ENCODE measurements at regions not wholly inside any gene's neighbourhood (a gene's known extent, or its start where the extent isn't known, plus 50 kb on each side); places are given as distances from the start of the nearest gene placed in this dataset.
"Not testable (repeated sequence)": the region's sequence is repeated elsewhere in the genome, so short reads cannot be mapped to it uniquely, and the experiment has no call there.

DNA sequence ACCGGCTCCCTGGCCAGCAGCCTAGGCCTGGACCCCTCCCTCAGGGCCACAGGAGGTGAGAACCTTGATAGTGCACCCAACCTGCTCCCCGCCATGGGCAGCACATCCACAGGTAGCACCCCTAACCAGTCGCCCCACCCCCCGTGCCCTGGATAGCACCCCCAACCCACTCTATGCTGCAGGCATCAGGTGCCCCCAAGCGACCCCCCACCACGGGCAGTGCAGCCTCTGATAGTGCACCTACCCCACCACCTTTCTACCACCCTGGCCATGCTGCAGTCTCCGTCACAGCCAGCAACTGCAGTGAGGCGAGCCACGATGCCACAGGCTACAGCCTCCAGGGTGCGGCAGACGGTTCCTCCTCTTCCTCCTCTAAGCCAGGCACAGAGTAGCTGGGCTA, 55.6 kb downstream of the SOWAHC start:
- no peak for DNase-seq (ENCODE audit: low spot score)

DNA sequence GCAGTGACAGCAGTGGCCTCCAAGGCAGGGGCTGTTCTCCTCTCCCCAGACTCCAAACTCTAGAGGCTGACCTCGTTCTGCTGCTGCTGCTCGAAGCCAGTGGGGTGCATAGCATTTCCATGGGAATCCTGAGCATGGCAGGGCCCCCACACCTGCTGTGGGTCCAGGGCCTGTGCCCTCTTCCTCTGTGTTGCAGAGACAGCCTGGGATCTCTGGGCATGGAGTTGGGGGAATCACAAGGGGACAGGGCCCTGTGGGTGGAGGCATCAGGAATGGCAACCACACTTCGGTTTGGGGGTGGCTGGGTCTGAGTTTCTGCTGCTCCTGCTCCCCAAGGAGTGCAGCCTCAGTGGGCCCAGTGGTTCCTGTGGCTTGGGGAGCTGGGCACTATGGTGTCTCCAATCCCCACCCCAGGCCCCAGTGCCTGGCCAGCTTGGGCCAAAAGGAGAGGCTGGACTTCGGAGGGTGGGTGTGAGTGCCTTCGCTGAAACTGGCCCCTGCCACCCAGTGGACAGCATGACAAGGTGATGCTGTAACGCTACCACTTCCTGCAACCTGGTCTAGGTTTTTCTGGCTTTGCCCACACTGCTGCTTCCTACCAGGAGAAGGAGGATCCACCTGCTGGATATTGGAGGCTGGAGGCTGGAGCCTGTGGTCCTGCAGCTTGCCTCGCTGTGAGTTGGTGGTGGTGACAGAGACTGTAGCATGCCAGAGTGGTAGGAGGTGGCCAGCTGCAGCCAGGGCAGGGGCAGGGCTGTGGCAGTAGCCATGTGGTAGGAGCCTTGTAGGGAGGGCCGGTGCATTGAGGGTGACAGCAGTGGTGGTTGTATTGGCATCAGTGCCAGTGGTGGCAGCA, 56.6 kb downstream of the SOWAHC start:
- no peak for DNase-seq (ENCODE audit: low spot score)

DNA sequence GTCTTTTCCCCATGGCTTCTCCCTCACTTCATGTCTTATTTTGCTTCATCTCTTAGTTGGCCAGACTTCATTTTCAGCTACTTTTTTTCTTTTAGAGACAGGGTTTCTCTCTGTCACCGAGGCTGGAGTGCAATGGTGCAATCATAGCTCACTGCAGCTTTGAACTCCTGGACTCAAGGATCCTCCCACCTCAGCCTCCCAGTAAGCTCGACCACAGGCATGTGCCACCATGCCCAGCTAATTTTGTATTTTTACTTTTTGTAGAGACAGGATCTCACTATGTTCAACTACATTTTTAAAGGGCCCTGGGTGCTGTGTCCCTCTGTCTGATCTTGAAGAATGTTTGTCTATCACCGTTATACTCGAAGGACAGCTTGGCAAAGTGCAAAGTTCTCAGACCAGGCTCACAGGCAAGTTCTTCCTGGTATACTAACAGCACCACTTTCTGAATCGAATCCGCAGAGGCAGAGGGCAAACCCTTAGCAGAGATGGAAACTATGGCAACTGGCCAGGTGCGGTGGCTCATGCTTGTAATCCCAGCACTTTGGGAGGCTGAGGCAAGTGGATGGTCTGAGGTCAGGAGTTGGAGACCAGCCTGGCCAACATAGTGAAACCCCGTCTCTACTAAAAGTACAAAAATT, 60.9 kb downstream of the SOWAHC start:
- DNase-seq (ENCODE audit: low spot score), result peak; percentile 69

DNA sequence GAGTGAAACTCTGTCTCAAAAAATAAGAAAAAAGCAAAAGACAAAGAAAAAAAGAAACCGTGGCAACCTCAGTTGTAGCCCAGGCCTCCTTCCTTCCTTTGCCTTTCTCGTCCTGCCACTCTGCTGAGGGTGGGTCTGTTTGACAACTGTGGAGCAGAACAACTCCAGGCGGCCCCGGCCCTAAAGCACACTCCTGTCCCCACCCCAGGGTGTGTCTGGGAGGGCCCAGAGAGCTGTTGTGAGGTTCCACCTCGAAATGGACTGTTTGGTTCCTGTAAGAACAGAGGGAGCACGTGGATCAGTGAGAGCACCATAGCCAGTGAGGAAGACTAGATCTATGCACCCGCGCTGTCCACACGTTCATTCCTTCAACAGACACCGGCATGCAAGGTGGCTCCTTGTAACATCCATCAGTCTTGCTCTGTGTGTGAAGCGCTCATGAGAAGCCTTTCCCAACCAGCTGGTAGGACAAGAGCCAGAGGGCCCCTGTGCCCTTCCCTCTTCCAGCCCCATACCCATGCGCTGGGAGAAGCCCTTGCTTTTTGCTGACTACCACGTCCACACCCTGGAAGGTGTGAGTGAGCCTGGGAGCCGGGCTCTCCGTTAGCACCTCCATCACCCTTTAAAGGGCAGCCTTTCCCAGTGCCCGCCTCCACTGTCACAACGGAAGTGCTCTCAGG, 61.6 kb downstream of the SOWAHC start:
- DNase-seq (ENCODE audit: low spot score), result peak; percentile 34

DNA sequence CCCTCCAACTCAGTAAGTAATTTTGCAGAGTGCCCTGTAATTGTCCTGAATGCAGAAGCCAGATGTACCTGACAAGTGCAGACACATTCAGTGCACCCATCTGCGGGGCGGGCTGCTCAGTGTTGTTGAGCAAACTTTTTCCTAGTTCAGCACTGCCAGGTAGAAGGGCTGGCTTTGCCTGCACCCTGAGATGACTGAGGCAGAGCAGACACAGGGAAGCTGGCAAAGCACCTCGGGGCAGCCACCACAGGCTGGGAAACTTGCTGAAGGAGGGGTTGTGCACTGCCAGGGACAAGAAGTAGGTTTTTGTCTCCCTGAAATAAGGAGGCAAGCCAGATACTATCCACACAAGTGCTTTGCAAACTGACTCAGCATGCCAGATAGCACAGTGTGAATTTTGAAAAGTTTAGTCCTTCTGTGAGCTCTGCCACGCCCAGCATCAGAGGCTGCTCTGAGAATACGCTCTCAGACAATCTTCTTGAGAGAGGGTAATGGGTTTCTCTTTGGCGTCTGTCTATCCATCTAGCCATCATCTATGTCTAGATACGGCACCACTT, 62.3 kb downstream of the SOWAHC start:
- no peak for DNase-seq (ENCODE audit: low spot score)

DNA sequence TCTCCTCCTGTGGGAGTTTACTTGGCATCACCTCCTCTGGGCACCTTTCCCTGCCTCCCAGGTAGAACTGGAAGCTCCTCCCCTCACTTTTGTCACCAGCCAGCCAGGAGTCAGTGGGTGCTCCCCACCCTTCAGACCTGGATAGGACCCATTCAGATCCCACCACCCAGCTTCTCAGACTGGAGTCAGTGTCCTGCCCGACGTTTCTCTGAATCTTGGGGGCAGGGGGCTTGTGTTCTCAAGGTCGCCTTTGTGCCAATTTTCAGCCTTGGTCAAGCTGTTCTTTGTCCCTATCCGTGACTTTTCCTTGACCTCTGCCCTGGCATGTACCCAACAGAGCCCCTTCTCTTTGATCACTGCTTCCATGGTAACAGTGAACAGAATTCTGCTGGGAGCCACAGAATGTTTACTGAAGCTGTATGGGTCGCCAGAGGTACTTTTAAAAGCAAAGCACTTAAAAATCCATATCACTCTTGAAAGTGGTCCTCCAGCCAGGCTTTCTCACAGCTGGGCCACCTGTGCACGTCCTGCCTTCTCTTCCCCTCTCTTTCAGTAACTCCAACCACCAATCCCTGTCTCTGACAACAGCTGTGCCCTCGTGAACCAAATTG, 63.1 kb downstream of the SOWAHC start:
- DNase-seq (ENCODE audit: low spot score), result not testable (repeated sequence)

DNA sequence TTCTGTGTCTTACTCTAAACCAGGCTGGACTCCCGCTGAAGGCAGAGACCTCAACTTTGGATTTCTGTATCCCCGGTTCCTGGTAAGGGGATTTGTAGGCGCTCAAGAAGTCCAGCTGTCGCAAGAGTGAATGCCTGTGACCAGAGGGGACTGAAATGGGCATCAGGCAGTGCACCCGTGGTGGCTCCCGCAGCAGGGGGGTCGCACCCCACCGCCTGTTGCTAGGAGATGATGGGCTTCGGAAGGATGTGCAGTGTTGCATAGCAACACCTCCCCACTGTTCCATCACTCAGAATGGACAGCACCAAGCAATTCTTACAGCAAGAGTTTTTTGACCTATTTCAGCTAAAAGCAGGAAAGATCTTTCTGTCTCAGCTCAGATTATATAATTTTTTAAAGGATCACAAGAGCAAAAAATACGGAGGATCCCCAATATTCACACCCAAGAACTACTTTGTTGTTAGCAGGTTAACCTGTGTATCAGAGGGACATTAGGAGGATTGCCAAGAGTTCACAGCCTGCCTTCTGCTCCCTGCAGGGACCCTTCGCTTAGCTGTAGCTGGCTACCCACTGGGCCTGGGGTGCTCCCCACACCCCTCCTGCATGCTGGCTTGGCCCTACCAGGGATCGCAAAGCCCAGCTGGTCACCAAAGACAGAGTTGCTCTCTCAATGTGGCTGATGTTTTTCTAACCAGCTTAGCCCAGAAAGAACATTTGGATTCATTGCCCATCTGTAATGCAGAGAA, 63.8 kb downstream of the SOWAHC start:
- no peak for DNase-seq (ENCODE audit: low spot score)

DNA sequence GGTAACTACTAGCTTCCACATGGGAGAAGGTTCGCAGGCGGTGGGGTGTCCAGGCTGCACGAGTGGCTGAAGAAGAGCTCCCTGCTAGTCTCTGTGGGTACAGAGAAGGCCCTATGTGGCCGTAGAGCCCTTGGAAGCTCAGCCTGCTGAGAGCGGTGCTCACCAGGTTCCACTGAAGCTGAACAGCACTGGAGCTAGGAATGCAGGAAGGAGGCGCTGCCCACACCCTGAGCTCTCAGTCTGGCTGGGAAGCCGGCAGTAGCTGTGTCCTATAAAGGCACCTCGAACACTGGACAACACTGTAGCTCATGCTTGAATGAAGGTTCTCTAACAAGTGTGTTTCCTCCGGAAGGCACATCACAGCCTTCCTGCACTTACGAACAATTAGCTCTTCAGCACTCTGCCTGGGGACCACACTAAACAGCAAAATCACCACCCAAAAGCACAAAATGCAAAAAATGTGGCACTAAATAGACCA, 64.6 kb downstream of the SOWAHC start:
- DNase-seq (ENCODE audit: low spot score), result peak; percentile 34

DNA sequence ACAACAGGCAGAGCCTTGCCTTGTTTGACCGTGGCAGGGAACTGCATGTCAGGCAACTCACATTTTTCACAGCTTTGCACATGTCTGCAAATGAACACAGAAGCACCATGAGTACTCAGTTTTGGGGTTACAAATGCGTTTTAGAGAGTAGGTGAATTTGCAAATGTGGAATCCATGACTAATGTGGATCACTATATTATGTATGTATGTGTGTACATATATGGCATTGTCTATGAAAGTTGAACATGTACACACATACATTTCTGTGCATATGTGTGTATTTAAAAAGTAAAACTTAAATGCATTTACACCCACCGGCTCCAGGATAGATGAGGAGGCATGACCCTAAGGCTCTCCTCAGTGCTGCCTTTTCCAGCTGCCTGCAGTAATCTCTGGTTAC, 65.1 kb downstream of the SOWAHC start:
- no peak for DNase-seq (ENCODE audit: low spot score)

DNA sequence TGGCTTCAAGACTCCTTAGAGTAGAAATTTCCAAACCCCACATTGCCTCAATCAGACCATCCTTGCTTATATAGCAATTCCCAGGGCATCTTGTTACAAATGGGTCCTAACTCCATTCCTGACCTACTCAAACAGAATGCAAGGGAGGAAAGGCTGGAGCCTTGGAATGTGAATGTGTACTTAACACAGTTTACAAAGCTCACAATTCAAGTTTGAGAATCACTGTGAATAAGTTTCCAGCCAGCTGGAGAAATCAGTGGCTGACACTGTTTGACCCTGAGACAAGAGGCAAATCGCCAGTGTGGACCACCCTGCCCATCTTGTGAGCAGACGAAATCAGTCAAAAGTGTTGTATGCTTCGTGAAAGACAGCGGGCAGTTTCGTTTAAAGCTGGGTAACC, 65.5 kb downstream of the SOWAHC start:
- DNase-seq (ENCODE audit: low spot score), result no peak

DNA sequence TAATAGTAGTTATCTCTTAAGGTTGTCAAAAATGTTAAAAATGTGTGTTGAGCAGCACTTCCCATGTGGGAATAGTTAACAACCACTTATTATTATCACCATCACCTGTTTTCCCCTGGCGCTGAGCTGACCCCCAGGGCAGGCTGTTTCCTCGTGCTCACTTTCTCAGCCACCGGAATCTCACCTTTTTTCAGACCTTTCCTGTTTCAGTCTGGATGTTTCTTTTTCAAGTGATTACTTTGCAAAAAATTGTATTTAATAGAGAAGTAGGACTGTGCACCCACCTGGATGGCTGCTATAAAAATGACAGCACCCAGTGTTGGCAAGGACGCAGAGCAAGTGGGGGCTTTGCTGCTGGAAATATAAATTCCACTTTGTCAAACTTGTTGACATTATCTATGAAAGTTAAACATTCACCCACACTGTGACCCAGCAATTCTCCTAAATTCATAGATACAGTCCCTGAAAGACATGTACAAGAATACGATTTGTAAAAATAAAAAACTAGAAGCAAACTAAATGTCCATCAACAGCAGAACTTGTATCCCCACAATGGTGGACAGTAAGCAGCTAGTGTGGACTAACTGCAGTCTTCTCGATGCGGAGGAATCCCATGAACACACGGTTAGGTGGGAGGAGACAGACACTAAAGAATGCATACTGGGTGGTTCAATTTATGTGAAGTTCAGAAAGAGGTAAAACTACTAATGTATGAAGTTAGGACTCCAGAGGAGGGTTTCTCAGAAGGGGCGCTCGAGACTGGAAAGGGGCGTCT, 66.5 kb downstream of the SOWAHC start:
- DNase-seq (ENCODE audit: low spot score), result no peak

DNA sequence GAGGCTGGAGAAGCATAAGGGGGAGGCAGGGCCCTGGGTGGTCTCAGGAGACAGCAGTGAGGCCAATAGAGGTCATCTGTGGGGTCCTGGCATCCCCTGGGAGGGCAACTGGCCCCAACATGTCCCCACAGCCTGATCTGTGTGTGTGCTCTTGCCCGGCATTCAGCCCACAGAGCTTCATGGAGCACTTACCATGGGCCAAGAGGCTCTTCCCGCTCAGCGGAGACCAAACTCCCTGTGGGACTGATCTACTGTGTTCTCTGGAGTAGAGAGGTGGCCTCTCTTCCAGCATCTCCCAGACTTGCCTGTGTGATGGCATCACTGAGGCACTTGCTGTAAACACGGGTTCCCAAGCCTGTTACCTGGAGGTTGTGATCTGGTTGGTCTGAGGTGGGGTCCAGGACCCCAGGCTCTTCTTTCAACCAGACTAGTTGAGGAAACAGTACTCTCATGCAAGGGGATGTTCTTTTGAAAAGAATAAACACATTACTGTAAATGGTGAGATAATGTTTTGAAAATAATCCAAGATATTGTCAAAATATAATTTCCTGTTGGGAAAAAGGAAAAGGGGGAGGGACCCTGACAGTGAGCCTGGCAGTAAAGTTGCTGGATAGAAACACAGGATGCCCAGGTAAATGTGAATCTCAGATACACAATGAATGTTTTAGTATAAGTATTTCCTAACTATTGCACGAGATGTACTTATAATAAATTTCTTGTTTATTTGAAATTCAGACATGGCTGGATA, 67.6 kb downstream of the SOWAHC start:
- no peak for DNase-seq (ENCODE audit: low spot score)

DNA sequence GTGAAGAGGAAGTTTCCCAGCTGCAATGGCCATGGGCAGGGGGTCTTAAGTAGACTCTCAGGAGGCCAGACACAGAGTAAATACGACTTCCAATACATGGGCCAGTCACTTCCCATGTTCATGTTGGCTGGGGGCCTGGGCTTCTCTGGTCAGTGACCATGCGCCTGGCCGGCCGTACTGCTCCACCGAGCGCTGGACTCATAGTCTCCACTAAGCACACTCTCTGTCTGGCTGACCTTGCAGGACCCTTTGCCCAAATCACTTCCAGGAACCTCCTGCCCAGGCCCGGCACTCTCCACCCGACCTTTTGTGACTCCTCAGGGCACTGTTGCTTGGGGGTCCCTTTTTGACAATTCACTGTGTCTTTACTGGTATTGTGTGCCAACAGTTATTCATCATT, 69.3 kb downstream of the SOWAHC start:
- DNase-seq (ENCODE audit: low spot score), result no peak

DNA sequence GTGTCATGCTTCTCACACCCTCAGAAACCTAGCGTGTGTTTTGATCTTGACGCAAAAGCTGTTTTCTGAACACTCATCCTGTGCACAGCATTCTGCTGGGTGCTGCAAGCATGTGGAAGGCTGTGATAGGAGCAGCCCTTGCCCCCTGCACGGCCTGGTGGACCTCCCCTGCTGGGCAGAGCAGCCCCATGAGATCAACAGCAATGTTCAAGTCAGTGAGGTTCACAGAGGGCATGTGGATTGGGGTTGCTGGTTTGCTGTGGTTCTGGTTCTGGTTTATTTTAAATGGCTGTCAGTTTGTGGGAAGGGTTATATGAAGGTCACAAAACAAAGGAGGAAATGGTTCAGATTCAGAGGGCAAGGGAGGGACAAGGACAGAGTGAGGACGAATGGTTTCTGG, 71.3 kb downstream of the SOWAHC start:
- DNase-seq (ENCODE audit: low spot score), result no peak

DNA sequence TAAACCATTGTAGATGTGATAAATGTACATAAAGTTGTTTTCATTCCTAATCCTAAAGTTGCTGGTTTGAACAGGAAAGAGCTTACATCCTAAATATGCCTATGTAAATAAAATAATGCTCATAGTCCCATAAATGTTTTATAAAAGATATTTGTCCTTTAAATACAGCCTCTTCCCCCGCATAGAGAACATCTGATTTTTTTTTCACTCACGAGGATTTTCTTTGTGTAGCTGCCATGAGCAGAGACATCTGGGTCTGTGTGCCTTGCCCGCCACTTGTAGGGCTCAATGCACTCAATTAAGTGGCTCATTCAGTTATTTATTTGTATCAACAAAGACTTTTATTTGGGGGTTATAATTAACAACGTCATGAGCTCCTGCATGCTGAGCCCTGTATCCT, 72.8 kb downstream of the SOWAHC start:
- no peak for DNase-seq (ENCODE audit: low spot score)

DNA sequence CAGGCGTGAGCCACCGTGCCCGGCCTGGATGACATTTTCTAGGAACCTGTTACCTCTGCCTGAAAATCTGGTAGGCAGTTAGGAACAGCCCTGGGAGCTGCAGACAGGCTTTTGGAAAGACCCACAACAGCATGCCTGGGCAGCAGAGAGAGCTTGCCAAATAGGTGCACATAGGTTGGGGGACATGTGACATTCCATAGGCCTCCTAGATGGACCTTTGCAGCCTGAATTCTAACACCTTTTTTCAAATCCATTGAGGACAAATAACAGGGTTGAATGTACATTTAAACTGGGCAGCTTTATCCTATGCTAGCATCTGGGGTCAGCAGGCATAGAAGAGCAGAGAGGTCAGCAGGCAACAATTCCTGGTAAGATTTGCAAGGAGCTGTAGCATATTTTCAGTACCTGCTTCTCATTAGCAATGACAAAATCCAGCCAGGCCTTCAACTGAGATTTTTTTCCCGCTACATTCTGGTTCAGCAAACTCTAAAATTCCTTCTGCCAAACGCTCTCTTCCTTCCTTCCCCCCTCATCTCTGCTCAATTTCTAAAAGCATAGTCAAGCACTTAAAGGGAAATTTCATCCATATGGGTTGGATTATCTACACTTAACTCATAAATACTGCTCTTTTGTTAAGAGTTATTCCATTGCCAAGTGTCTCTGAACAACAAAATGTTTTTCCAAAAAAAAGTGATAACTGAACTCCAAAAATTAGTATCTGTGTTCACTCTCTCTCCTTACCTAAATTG, 75.2 kb downstream of the SOWAHC start:
- no peak for DNase-seq (ENCODE audit: low spot score)

DNA sequence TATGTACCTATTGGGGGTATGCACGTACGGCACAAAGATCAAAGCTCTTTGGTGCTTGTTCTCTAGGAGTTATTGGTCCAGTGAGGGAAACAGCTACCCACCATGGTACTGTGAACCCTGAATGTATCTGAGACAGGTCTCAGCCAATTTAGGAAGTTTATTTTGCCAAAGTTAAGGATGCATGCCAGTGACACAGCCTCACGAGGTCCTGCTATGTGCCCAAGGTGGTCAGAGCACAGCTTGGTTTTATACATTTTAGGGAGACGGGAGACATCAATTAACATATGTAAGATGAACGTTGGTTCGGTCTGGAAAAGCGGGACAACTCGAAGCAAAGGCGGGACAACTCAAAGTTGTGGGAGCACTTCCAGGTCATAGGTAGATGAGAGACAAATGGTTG, 75.8 kb downstream of the SOWAHC start:
- DNase-seq (ENCODE audit: low spot score), result no peak

DNA sequence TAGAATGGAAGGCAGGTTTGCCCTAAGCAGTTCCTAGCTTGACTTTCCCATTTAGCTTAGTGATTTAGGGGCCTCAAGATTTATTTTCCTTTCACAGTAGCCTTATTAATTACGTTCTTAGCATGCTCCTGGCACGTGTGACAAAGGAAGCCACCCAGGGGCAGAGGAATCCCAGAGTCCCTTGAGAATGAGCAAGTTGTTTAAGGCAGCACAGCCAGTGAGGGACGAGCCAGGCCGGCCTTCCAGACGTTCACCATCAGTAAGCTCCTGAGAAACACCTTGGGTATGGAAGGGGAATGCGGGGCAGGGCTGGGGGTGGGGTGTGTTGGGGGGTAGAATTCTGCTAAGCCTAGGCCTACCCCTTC, 76.3 kb downstream of the SOWAHC start:
- DNase-seq (ENCODE audit: low spot score), result no peak
